Liver (tissue), 8 donors: ENCODE measurements at regions not wholly inside any gene's neighbourhood (a gene's known extent, or its start where the extent isn't known, plus 50 kb on each side); places are given as distances from the start of the nearest gene placed in this dataset.
"Not testable (repeated sequence)": the region's sequence is repeated elsewhere in the genome, so short reads cannot be mapped to it uniquely, and the experiment has no call there.

Source experiments
- DNase-seq: peaks from one replicate; pipeline ENCODE4 v3.0.0-alpha.2; 2017; ENCODE audit warnings: low spot score
- H3K27ac ChIP-seq, 2 donors: one replicate each; pipeline ENCODE4 v1.7.0; 2013; ENCODE audit warnings: inconsistent platforms in 2 of 2, low read length in 2 of 2, control low read depth in 1 of 2, low read depth in 1 of 2, mild to moderate bottlenecking in 1 of 2
- H3K27me3 ChIP-seq, 4 donors: one replicate each; pipeline versions ENCODE4 v1.6.1 to v1.7.0; 2013; ENCODE audit warnings: low read length in 3 of 4, inconsistent platforms in 1 of 4, mild to moderate bottlenecking in 1 of 4, moderate library complexity in 1 of 4; ENCODE audit not compliant: control insufficient read depth in 4 of 4, insufficient read depth in 4 of 4
- H3K36me3 ChIP-seq, 4 donors: one replicate each; pipeline versions ENCODE4 v1.6.1 to v1.7.0; 2013; ENCODE audit warnings: low read length in 3 of 4, mild to moderate bottlenecking in 3 of 4, low read depth in 1 of 4, moderate library complexity in 1 of 4; ENCODE audit not compliant: control insufficient read depth in 4 of 4, insufficient read depth in 3 of 4
- H3K4me1 ChIP-seq, 4 donors: one replicate each; pipeline versions ENCODE4 v1.6.1 to v1.7.0; 2013; ENCODE audit warnings: low read length in 3 of 4, mild to moderate bottlenecking in 3 of 4, moderate library complexity in 1 of 4; ENCODE audit not compliant: control insufficient read depth in 4 of 4, insufficient read depth in 4 of 4
- H3K4me3 ChIP-seq, 3 donors: one replicate each; pipeline versions ENCODE4 v1.6.1 to v1.7.0; 2013; ENCODE audit warnings: low read length in 3 of 3, control low read depth in 1 of 3, low read depth in 1 of 3, mild to moderate bottlenecking in 1 of 3
- H3K9ac ChIP-seq, 2 donors: one replicate each; pipeline ENCODE4 v1.7.0; 2013; ENCODE audit warnings: low read length in 2 of 2, mild to moderate bottlenecking in 2 of 2, moderate library complexity in 2 of 2, control low read depth in 1 of 2, low read depth in 1 of 2
- H3K9me3 ChIP-seq, 4 donors: one replicate each; pipeline versions ENCODE4 v1.6.1 to v1.7.0; 2013; ENCODE audit warnings: low read length in 3 of 4; ENCODE audit not compliant: control insufficient read depth in 4 of 4
- EGR1 ChIP-seq, 2 donors: IDR thresholded peaks; 2 replicates each; pipeline ENCODE4 v1.6.1; 2016 to 2018; ENCODE audit warnings: antibody characterized with exemption in 2 of 2, low read depth in 2 of 2
- FOXA1 ChIP-seq: IDR thresholded peaks from 2 replicates; pipeline ENCODE4 v1.6.1; 2016; ENCODE audit warnings: antibody characterized with exemption
- FOXA2 ChIP-seq: IDR thresholded peaks from 2 replicates; pipeline ENCODE4 v1.6.1; 2016; ENCODE audit warnings: antibody characterized with exemption
- GABPA ChIP-seq, 2 donors: IDR thresholded peaks in 1 of 2; conservative IDR thresholded peaks in 1 of 2; 2 replicates each; pipeline ENCODE4 v1.6.1; 2016; ENCODE audit warnings: antibody characterized with exemption in 2 of 2, mild to moderate bottlenecking in 1 of 2, moderate library complexity in 1 of 2
- HNF4A ChIP-seq, 2 donors: conservative IDR thresholded peaks; 2 replicates each; pipeline ENCODE4 v1.6.1; 2016; ENCODE audit warnings: antibody characterized with exemption in 2 of 2, mild to moderate bottlenecking in 2 of 2
- HNF4G ChIP-seq: IDR thresholded peaks from 2 replicates; pipeline ENCODE4 v1.6.1; 2016; ENCODE audit warnings: antibody characterized with exemption
- JUND ChIP-seq, 2 donors: IDR thresholded peaks; 2 replicates each; pipeline ENCODE4 v1.6.1; 2016; ENCODE audit warnings: antibody characterized with exemption in 2 of 2
- NR2F2 ChIP-seq: IDR thresholded peaks from 2 replicates; pipeline ENCODE4 v1.6.1; 2016; ENCODE audit warnings: antibody characterized with exemption
- RAD21 ChIP-seq, 2 donors: IDR thresholded peaks; 2 replicates each; pipeline ENCODE4 v1.6.1; 2016; ENCODE audit warnings: antibody characterized with exemption in 2 of 2, mild to moderate bottlenecking in 2 of 2
- REST ChIP-seq: IDR thresholded peaks from 2 replicates; pipeline ENCODE4 v1.6.1; 2016; ENCODE audit warnings: antibody characterized with exemption, mild to moderate bottlenecking
- RXRA ChIP-seq, 2 donors: IDR thresholded peaks; 2 replicates each; pipeline ENCODE4 v1.6.1; 2017 to 2018; ENCODE audit warnings: antibody characterized with exemption in 2 of 2, mild to moderate bottlenecking in 1 of 2
- SP1 ChIP-seq: IDR thresholded peaks from 2 replicates; pipeline ENCODE4 v1.6.1; 2018; ENCODE audit warnings: antibody characterized with exemption, mild to moderate bottlenecking
- TAF1 ChIP-seq: conservative IDR thresholded peaks from 2 replicates; pipeline ENCODE4 v1.6.1; 2016; ENCODE audit warnings: antibody characterized with exemption, mild to moderate bottlenecking
- YY1 ChIP-seq: IDR thresholded peaks from 2 replicates; pipeline ENCODE4 v1.6.1; 2016; ENCODE audit warnings: antibody characterized with exemption, mild to moderate bottlenecking
- WGBS: extraction: QIAGEN DNeasy Blood & Tissue Kit; methylation state at CpG from one replicate; pipeline ENCODE4 v1.1.7; 2013; 5-methylcytosine and 5-hydroxymethylcytosine counted together
- TF ChIP-seq, protein P1 (sequence below): IDR thresholded peaks from 2 replicates; pipeline ENCODE4 v1.6.1; 2016; ENCODE audit warnings: antibody characterized with exemption
- TF ChIP-seq, protein P2 (sequence below): IDR thresholded peaks from 2 replicates; pipeline ENCODE4 v1.6.1; 2016; ENCODE audit warnings: antibody characterized with exemption
- TF ChIP-seq, protein P3 (sequence below): fragments of 150-350 bp; IDR thresholded peaks from 2 replicates; pipeline ENCODE4 v1.5.1; 2017; ENCODE audit warnings: improper control_type of control experiment, low read depth, low read length; ENCODE audit not compliant: missing input control
- donor health status: healthy.
- donor health status: healthy.
- donor health status: healthy.
- donor health status: healthy.
- donor health status: healthy.

DNA sequence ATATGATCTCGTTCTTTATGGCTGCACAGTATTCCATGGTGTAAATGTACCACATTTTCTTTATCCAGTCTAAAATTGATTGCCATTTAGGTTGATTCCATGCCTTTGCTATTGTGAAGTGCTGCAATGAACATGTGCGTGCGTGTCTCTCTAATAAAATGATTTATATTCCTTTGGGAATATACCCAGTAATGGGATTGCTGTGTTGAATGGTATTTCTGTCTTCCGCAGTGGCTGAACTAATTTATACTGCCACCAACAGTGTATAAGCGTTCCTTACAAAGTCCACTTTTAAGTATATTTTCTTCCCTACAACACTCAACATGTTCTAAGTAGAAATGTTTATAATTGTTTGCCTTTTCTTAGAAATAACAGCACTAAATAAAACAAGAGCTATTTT, 521.9 kb downstream of the DTWD2 start:
- Histone ChIP-seq H3K27me3 (no peaks in the 10 kb centered on the region), H3K9me3 (no peaks in the 10 kb centered on the region), H3K9ac (no peak overlapping the region), H3K27ac (no peak overlapping the region), H3K4me3 (no peak overlapping the region), H3K4me1 (no peaks in the 10 kb centered on the region), H3K36me3 (no peaks in the 10 kb centered on the region)
- TF ChIP-seq NR2F2 (no peak), RAD21 (IDR thresholded peaks at IDR 0.05) (no peak), JUND (IDR thresholded peaks at IDR 0.05) (no peak)
- 80% methylated on average over 5 of the region's 5 CpGs for WGBS
- no peak for DNase-seq

DNA sequence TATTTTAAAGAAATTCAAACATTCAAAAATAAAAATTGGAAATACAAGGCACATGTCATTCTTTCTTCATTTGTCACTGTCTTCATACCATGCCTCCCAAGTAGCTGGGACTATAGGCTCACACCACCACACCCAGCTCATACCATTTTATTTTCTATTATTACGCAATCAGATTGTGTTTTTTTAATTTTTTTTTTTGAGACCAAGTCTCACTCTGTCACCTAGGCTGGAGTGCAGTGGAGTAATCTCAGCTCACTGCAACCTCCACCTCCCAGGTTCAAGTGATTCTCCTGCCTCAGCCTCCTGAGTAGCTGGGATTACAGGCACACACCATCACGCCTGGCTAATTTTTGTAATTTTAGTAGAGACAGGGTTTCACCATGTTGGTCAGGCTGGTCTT, 526.1 kb downstream of the DTWD2 start:
- not testable (repeated sequence) for H3K36me3 ChIP-seq

DNA sequence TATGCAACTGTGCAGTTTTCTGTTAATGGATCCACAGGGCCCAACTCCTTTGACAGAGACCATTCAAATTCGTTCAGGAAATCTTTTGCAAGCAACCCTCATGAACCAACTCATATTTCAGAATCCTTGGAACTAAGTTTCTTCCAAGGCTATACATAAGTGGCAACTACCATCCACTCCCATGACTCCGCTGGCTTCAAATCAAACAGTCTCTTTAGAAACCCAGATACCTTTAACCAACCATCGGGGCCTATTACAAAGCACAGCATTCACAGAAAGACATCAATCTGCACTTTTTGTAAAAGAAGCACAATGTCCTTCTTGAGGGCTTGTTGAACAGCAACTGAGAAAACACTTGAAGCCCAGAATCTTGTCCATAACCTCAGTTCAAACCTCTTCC, 526.9 kb downstream of the DTWD2 start:
- Histone ChIP-seq H3K9ac (no peak overlapping the region), H3K27me3 (peaks cover 0 to 2% (median 0%) of the 10 kb centered on the region in 4 donors), H3K27ac (no peak overlapping the region), H3K36me3 (no peaks in the 10 kb centered on the region), H3K9me3 (no peaks in the 10 kb centered on the region), H3K4me1 (no peaks in the 10 kb centered on the region), H3K4me3 (no peak overlapping the region)
- WGBS, result 75% methylated on average over 3 of the region's 3 CpGs
- DNase-seq, result no peak
- TF ChIP-seq SP1 (no peak), RAD21 (IDR thresholded peaks at IDR 0.05) (no peak), YY1 (no peak), RXRA (IDR thresholded peaks at IDR 0.05) (no peak), FOXA1 (no peak), HNF4G (no peak), NR2F2 (no peak), EGR1 (IDR thresholded peaks at IDR 0.05; ENCODE audit: low read depth in 2 of 2) (no peak), HNF4A (conservative IDR thresholded peaks at IDR 0.05) (no peak), JUND (IDR thresholded peaks at IDR 0.05) (no peak), TAF1 (no peak), FOXA2 (no peak), REST (no peak), GABPA (IDR thresholded peaks at IDR 0.05 in 1 of 2, conservative IDR thresholded peaks at IDR 0.05 in 1 of 2) (no peak)
- TF ChIP-seq, protein P1, sequence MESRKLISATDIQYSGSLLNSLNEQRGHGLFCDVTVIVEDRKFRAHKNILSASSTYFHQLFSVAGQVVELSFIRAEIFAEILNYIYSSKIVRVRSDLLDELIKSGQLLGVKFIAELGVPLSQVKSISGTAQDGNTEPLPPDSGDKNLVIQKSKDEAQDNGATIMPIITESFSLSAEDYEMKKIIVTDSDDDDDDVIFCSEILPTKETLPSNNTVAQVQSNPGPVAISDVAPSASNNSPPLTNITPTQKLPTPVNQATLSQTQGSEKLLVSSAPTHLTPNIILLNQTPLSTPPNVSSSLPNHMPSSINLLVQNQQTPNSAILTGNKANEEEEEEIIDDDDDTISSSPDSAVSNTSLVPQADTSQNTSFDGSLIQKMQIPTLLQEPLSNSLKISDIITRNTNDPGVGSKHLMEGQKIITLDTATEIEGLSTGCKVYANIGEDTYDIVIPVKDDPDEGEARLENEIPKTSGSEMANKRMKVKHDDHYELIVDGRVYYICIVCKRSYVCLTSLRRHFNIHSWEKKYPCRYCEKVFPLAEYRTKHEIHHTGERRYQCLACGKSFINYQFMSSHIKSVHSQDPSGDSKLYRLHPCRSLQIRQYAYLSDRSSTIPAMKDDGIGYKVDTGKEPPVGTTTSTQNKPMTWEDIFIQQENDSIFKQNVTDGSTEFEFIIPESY, result no peak
- TF ChIP-seq, protein P2, sequence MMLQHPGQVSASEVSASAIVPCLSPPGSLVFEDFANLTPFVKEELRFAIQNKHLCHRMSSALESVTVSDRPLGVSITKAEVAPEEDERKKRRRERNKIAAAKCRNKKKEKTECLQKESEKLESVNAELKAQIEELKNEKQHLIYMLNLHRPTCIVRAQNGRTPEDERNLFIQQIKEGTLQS, result no peak
- TF ChIP-seq, protein P3, sequence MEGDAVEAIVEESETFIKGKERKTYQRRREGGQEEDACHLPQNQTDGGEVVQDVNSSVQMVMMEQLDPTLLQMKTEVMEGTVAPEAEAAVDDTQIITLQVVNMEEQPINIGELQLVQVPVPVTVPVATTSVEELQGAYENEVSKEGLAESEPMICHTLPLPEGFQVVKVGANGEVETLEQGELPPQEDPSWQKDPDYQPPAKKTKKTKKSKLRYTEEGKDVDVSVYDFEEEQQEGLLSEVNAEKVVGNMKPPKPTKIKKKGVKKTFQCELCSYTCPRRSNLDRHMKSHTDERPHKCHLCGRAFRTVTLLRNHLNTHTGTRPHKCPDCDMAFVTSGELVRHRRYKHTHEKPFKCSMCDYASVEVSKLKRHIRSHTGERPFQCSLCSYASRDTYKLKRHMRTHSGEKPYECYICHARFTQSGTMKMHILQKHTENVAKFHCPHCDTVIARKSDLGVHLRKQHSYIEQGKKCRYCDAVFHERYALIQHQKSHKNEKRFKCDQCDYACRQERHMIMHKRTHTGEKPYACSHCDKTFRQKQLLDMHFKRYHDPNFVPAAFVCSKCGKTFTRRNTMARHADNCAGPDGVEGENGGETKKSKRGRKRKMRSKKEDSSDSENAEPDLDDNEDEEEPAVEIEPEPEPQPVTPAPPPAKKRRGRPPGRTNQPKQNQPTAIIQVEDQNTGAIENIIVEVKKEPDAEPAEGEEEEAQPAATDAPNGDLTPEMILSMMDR, result no peak

More for the DNA sequence above, 526.1 kb downstream of the DTWD2 start:
- H3K27ac ChIP-seq, H3K9ac ChIP-seq, H3K27me3 ChIP-seq, H3K9me3 ChIP-seq, H3K4me3 ChIP-seq, H3K4me1 ChIP-seq, DNase-seq: not testable (repeated sequence)
- WGBS, result 72% methylated on average over 2 of the region's 2 CpGs
